Natural killer cell treated with Interleukin-12 subunit alpha and Interleukin-12 subunit beta and Interleukin-15 and Interleukin-18, amount 100 ng/mL, for 72 hours (primary cell): ENCODE measurements at regions not wholly inside any gene's neighbourhood (a gene's known extent, or its start where the extent isn't known, plus 50 kb on each side); places are given as distances from the start of the nearest gene placed in this dataset.
"Not testable (repeated sequence)": the region's sequence is repeated elsewhere in the genome, so short reads cannot be mapped to it uniquely, and the experiment has no call there.

Experiments
- ATAC-seq, 2 donors: fragments of 150-1000 bp; cut with Tn5 transposase in 1 of 2; sonication (Bioruptor Pico), chemical (Tn5 transposase) in 1 of 2; 2 replicates each; pipeline ENCODE4 v1.10.0; 2021
- DNase-seq: peaks from one replicate; pipeline ENCODE4 v3.0.0; 2022; ENCODE audit warnings: low spot score
- H3K27ac Mint-ChIP-seq, 2 donors: 1 replicate in 1 of 2; 2 replicates in 1 of 2; pipeline ENCODE4 v1.8.0; 2022; ENCODE audit warnings: mixed read lengths in 2 of 2, mild to moderate bottlenecking in 1 of 2, moderate library complexity in 1 of 2
- H3K27me3 Mint-ChIP-seq, 2 donors: 1 replicate in 1 of 2; 2 replicates in 1 of 2; pipeline ENCODE4 v1.8.0; 2022; ENCODE audit warnings: mixed read lengths in 2 of 2
- H3K36me3 Mint-ChIP-seq: one replicate; pipeline ENCODE4 v1.8.0; 2022; ENCODE audit warnings: mixed read lengths
- H3K4me1 Mint-ChIP-seq, 2 donors: 1 replicate in 1 of 2; 2 replicates in 1 of 2; pipeline ENCODE4 v1.8.0; 2022; ENCODE audit warnings: low read depth in 2 of 2, mixed read lengths in 2 of 2, mild to moderate bottlenecking in 1 of 2
- H3K4me3 Mint-ChIP-seq: one replicate; pipeline ENCODE4 v1.8.0; 2022; ENCODE audit warnings: mixed read lengths
- H3K9me3 Mint-ChIP-seq: 2 replicates; pipeline ENCODE4 v1.8.0; 2022; ENCODE audit warnings: mixed read lengths

DNA sequence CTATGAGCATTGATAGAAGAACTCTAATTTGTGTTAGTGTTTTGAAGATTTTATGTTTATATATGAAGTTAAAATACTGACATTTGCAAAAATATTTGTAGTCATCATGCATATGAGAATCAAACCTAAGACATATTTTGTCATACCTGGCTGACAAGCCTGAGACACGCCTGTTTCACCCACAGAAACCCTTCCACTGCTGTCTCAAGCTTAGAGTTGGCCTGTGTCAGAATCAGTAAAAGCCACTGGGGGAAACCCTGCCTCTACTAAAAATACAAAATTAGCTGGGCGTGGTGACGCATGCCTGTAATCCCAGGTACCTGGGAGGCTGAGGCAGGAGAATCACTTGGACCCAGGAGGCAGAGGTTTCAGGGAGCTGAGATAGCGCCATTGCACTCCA, 218.0 kb upstream of the C1QTNF3 start:
- H3K4me3 Mint-ChIP-seq, H3K4me1 Mint-ChIP-seq, ATAC-seq, DNase-seq, H3K9me3 Mint-ChIP-seq, H3K36me3 Mint-ChIP-seq, H3K27ac Mint-ChIP-seq, H3K27me3 Mint-ChIP-seq: not testable (repeated sequence)

- H3K27me3 Mint-ChIP-seq, H3K9me3 Mint-ChIP-seq, ATAC-seq, H3K27ac Mint-ChIP-seq, H3K36me3 Mint-ChIP-seq, H3K4me1 Mint-ChIP-seq, H3K4me3 Mint-ChIP-seq, DNase-seq: not testable (repeated sequence)
Observed at GRCh38 chr5:34266151-34266550, 223.1 kb upstream of the C1QTNF3 start.

- not testable (repeated sequence) for H3K9me3 Mint-ChIP-seq, H3K4me3 Mint-ChIP-seq, H3K4me1 Mint-ChIP-seq, DNase-seq, H3K27ac Mint-ChIP-seq, H3K36me3 Mint-ChIP-seq
- peak in 1 of 2 donors; percentile 20 for ATAC-seq
- H3K27me3 Mint-ChIP-seq, result peaks cover 0 to 12% of the 10 kb centered on the region in 2 donors
Observed at GRCh38 chr5:34296759-34297158, 253.7 kb upstream of the C1QTNF3 start.

DNA sequence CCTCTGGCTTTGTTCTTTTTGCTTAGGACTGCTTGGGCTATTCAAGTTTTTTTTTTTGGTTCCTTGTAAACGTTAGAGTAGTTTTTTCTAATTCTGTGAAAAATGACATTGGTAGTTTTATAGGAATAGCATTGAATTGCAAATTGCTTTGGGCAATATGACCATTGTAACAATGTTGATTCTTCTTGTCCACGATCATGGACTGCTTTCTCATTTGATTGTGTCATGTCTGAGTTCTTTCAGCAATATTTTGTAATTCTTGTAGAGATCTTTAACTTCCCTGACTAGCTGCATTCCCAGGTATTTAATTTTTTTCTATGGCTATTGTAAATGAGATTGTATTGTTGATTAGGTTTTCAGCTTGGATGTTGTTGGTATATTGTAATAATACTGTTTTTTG, 286.2 kb upstream of the C1QTNF3 start:
- not testable (repeated sequence) for H3K9me3 Mint-ChIP-seq, H3K36me3 Mint-ChIP-seq, H3K27ac Mint-ChIP-seq, H3K4me3 Mint-ChIP-seq, H3K27me3 Mint-ChIP-seq, DNase-seq, H3K4me1 Mint-ChIP-seq, ATAC-seq

DNA sequence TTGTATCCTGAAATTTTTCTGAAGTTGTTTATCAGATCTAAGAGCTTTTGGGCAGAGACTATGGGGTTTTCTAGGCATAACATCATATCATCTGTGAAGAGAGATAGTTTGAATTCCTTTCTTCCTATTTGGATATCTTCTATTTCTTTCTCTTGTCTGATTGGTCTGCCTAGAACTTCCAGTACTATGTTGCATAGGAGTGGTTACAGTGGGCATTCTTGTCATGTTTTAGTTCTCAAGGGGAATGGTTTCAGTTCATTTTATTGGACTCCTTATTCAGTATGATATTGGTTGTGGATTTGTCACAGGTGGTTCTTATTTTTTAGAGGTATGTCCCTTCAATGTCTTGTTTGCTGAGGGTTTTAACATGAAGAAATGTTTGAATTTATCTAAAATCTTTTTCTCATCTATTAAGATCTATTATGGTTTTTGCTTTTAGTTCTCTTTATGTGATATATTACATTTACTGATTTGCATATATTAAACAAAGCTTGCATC, 286.6 kb upstream of the C1QTNF3 start:
- not testable (repeated sequence) for H3K4me1 Mint-ChIP-seq, H3K27ac Mint-ChIP-seq, DNase-seq, ATAC-seq, H3K4me3 Mint-ChIP-seq, H3K36me3 Mint-ChIP-seq, H3K9me3 Mint-ChIP-seq, H3K27me3 Mint-ChIP-seq

GRCh38 chr5:34331928-34332454, 289.0 kb upstream of the C1QTNF3 start:
- H3K27me3 Mint-ChIP-seq, H3K36me3 Mint-ChIP-seq: not testable (repeated sequence)

GRCh38 chr5:34339408-34340001, 296.5 kb upstream of the C1QTNF3 start:
- not testable (repeated sequence) for DNase-seq, H3K4me3 Mint-ChIP-seq, H3K27ac Mint-ChIP-seq, H3K9me3 Mint-ChIP-seq, ATAC-seq, H3K4me1 Mint-ChIP-seq, H3K36me3 Mint-ChIP-seq, H3K27me3 Mint-ChIP-seq

More at GRCh38 chr5:34331928-34332454, 289.0 kb upstream of the C1QTNF3 start:
- not testable (repeated sequence) for DNase-seq, ATAC-seq, H3K27ac Mint-ChIP-seq, H3K4me1 Mint-ChIP-seq, H3K9me3 Mint-ChIP-seq, H3K4me3 Mint-ChIP-seq

- not testable (repeated sequence) for ATAC-seq, H3K4me1 Mint-ChIP-seq, DNase-seq, H3K36me3 Mint-ChIP-seq, H3K9me3 Mint-ChIP-seq, H3K27ac Mint-ChIP-seq, H3K4me3 Mint-ChIP-seq
- H3K27me3 Mint-ChIP-seq, result peaks cover 3 to 14% of the 10 kb centered on the region in 2 donors
Observed at GRCh38 chr5:34354440-34354839, 301.7 kb upstream of the RAI14 start.

- not testable (repeated sequence) for H3K4me1 Mint-ChIP-seq, H3K9me3 Mint-ChIP-seq, H3K4me3 Mint-ChIP-seq, H3K36me3 Mint-ChIP-seq, H3K27ac Mint-ChIP-seq, DNase-seq, ATAC-seq
- peaks cover 8 to 28% of the 10 kb centered on the region in 2 donors for H3K27me3 Mint-ChIP-seq
Observed at GRCh38 chr5:34371417-34371816, 284.7 kb upstream of the RAI14 start.

DNA sequence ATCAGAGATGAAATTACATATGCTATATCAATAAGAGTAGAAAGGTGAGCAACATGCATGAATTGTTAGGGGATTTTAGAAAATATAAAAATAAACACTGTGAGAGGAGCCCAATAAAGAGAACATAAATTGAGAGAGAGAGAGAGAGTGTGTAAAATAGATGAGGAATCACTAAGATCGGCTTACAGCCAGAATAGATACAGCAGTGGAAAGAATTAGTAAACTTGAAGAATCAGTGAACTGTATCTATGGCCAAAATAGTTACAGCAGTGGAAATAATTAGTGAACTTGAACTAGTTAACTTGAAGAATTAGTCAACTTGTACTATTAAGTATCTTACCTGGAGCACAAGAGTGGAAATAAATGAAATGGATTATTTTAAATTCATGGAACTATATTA, 284.3 kb upstream of the RAI14 start:
- not testable (repeated sequence) for H3K27ac Mint-ChIP-seq, H3K36me3 Mint-ChIP-seq, H3K4me3 Mint-ChIP-seq, DNase-seq, H3K9me3 Mint-ChIP-seq, H3K4me1 Mint-ChIP-seq, ATAC-seq
- H3K27me3 Mint-ChIP-seq, result peaks cover 8 to 28% of the 10 kb centered on the region in 2 donors

GRCh38 chr5:34372739-34373138, 283.4 kb upstream of the RAI14 start:
- peaks cover 7 to 28% of the 10 kb centered on the region in 2 donors for H3K27me3 Mint-ChIP-seq
- not testable (repeated sequence) for H3K4me1 Mint-ChIP-seq, H3K27ac Mint-ChIP-seq, ATAC-seq, H3K9me3 Mint-ChIP-seq, H3K36me3 Mint-ChIP-seq, DNase-seq, H3K4me3 Mint-ChIP-seq

GRCh38 chr5:34377651-34378050, 278.5 kb upstream of the RAI14 start:
- H3K27me3 Mint-ChIP-seq, result peaks cover 2 to 12% of the 10 kb centered on the region in 2 donors
- H3K4me3 Mint-ChIP-seq, DNase-seq, H3K27ac Mint-ChIP-seq, H3K9me3 Mint-ChIP-seq, ATAC-seq, H3K36me3 Mint-ChIP-seq, H3K4me1 Mint-ChIP-seq: not testable (repeated sequence)

GRCh38 chr5:34378498-34378897, 277.6 kb upstream of the RAI14 start:
- not testable (repeated sequence) for H3K4me3 Mint-ChIP-seq, H3K36me3 Mint-ChIP-seq, H3K4me1 Mint-ChIP-seq, H3K27ac Mint-ChIP-seq, H3K9me3 Mint-ChIP-seq, DNase-seq, ATAC-seq
- peaks cover 2 to 12% of the 10 kb centered on the region in 2 donors for H3K27me3 Mint-ChIP-seq

DNA sequence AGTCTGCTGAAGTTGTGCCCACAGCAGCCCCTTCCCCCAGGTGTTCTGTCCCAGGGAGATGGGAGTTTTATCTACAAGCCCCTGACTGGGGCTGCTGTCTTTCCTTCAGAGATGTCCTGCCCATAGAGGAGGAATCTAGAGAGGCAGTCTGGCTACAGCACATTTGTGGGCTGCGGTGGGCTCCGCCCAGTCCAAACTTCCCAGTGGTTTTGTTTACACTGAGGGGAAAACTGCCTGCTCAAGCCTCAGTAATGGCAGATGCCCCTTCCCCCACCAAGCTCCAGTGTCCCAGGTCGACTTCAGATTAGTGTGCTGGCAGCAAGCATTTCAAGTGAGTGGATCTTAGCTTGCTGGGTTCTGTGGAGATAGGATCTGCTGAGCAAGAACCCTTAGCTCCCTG, 267.4 kb upstream of the RAI14 start:
- DNase-seq, H3K4me3 Mint-ChIP-seq, H3K36me3 Mint-ChIP-seq, ATAC-seq, H3K4me1 Mint-ChIP-seq, H3K27me3 Mint-ChIP-seq, H3K9me3 Mint-ChIP-seq, H3K27ac Mint-ChIP-seq: not testable (repeated sequence)

DNA sequence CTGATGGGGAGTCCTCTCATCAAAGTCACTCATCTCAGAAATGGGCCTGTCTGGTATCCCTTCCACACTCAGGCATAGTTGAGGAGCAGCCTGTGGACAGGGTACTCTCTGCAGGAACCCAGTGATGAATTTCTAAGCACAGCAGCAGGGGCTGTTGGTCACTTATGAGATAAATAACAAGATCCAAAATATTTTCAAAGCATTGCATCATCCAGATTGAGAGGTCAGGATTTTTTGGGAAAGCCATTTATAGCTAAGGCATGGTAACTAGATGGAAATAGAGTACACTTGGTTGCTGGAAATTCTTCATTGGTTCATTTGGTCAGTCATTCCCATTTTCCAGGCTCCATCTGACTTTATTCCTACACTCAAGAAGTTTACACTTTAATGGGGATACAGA, 246.8 kb upstream of the RAI14 start:
- ATAC-seq, result no peak
- H3K27ac Mint-ChIP-seq, result no peak overlapping the region
- no peaks in the 10 kb centered on the region for H3K4me1 Mint-ChIP-seq
- no peak overlapping the region for H3K4me3 Mint-ChIP-seq
- DNase-seq, result no peak
- H3K9me3 Mint-ChIP-seq, result no peaks in the 10 kb centered on the region
- H3K36me3 Mint-ChIP-seq, result no peaks in the 10 kb centered on the region
- peaks cover 0 to 8% of the 10 kb centered on the region in 2 donors for H3K27me3 Mint-ChIP-seq
